ENCODE measurements at regions not wholly inside any gene's neighbourhood (a gene's known extent, or its start where the extent isn't known, plus 50 kb on each side); places are given as distances from the start of the nearest gene placed in this dataset.

GRCh38 chr9:19939734-19940278, 151.0 kb upstream of the SLC24A2 start:
- Histone ChIP-seq H3K27me3 (ENCODE audit: control insufficient read depth, insufficient read depth, low read length) (no peaks in the 10 kb centered on the region), H3K9me3 (ENCODE audit: control insufficient read depth in 2 of 2, low read length in 2 of 2) (no peaks in the 10 kb centered on the region), H3K4me3 (ENCODE audit: low read depth, low read length) (no peak overlapping the region), H3K36me3 (ENCODE audit: control insufficient read depth, insufficient read depth, low read length) (no peaks in the 10 kb centered on the region), H3K27ac (ENCODE audit: insufficient read depth, low read length, poor library complexity, severe bottlenecking) (no peak overlapping the region), H3K4me1 (ENCODE audit: control insufficient read depth, insufficient read depth, low read length, poor library complexity, severe bottlenecking) (no peaks in the 10 kb centered on the region)
- H3K4me1 Mint-ChIP-seq = peaks cover 0 to 3% (median 0%) of the 10 kb centered on the region in 4 donors
- DNase-seq (no peak), ATAC-seq (ENCODE audit: low read depth in 2 of 2) (no peak)
- no peaks in the 10 kb centered on the region for H3K36me3 Mint-ChIP-seq
- H3K27ac Mint-ChIP-seq = no peak overlapping the region
- H3K4me3 Mint-ChIP-seq = no peak overlapping the region
- H3K27me3 Mint-ChIP-seq = peaks cover 7% of the 10 kb centered on the region
- H3K9me3 Mint-ChIP-seq = no peaks in the 10 kb centered on the region

GRCh38 chr9:19938990-19939733, 150.3 kb upstream of the SLC24A2 start:
- Histone ChIP-seq H3K9me3 (ENCODE audit: control insufficient read depth in 2 of 2, low read length in 2 of 2) (no peaks in the 10 kb centered on the region), H3K27me3 (ENCODE audit: control insufficient read depth, insufficient read depth, low read length) (no peaks in the 10 kb centered on the region), H3K4me3 (ENCODE audit: low read depth, low read length) (no peak overlapping the region), H3K4me1 (ENCODE audit: control insufficient read depth, insufficient read depth, low read length, poor library complexity, severe bottlenecking) (no peaks in the 10 kb centered on the region), H3K36me3 (ENCODE audit: control insufficient read depth, insufficient read depth, low read length) (no peaks in the 10 kb centered on the region), H3K27ac (ENCODE audit: insufficient read depth, low read length, poor library complexity, severe bottlenecking) (no peak overlapping the region)
- DNase-seq (no peak), ATAC-seq (ENCODE audit: low read depth in 2 of 2) (no peak)
- Mint-ChIP-seq H3K4me3 (no peak overlapping the region), H3K27ac (no peak overlapping the region), H3K27me3 (peaks cover 4% of the 10 kb centered on the region), H3K36me3 (no peaks in the 10 kb centered on the region), H3K9me3 (no peaks in the 10 kb centered on the region), H3K4me1 (peaks cover 0 to 8% (median 0%) of the 10 kb centered on the region in 4 donors)

GRCh38 chr9:19937121-19937520, 148.3 kb upstream of the SLC24A2 start:
- Histone ChIP-seq H3K4me3 (ENCODE audit: low read depth, low read length) (no peak overlapping the region), H3K36me3 (ENCODE audit: control insufficient read depth, insufficient read depth, low read length) (no peaks in the 10 kb centered on the region), H3K9me3 (ENCODE audit: control insufficient read depth in 2 of 2, low read length in 2 of 2) (no peaks in the 10 kb centered on the region), H3K27me3 (ENCODE audit: control insufficient read depth, insufficient read depth, low read length) (peaks cover 4% of the 10 kb centered on the region), H3K4me1 (ENCODE audit: control insufficient read depth, insufficient read depth, low read length, poor library complexity, severe bottlenecking) (no peaks in the 10 kb centered on the region), H3K27ac (ENCODE audit: insufficient read depth, low read length, poor library complexity, severe bottlenecking) (no peak overlapping the region)
- no peaks in the 10 kb centered on the region for H3K36me3 Mint-ChIP-seq
- peaks cover 11% of the 10 kb centered on the region for H3K27me3 Mint-ChIP-seq
- H3K4me1 Mint-ChIP-seq = peaks cover 0 to 10% (median 0%) of the 10 kb centered on the region in 4 donors
- H3K4me3 Mint-ChIP-seq = no peak overlapping the region
- no peak for DNase-seq
- no peak for ATAC-seq (ENCODE audit: low read depth in 2 of 2)
- no peak overlapping the region for H3K27ac Mint-ChIP-seq
- H3K9me3 Mint-ChIP-seq = no peaks in the 10 kb centered on the region

GRCh38 chr9:19936598-19936997, 147.8 kb upstream of the SLC24A2 start:
- H3K4me3 ChIP-seq (ENCODE audit: low read depth, low read length) = no peak overlapping the region
- H3K36me3 Mint-ChIP-seq = no peaks in the 10 kb centered on the region
- H3K27ac ChIP-seq (ENCODE audit: insufficient read depth, low read length, poor library complexity, severe bottlenecking) = no peak overlapping the region
- no peak overlapping the region for H3K27ac Mint-ChIP-seq
- no peaks in the 10 kb centered on the region for H3K9me3 ChIP-seq (ENCODE audit: control insufficient read depth in 2 of 2, low read length in 2 of 2)
- H3K4me3 Mint-ChIP-seq = no peak overlapping the region
- peaks cover 0 to 10% (median 0%) of the 10 kb centered on the region in 4 donors for H3K4me1 Mint-ChIP-seq
- H3K9me3 Mint-ChIP-seq = no peaks in the 10 kb centered on the region
- H3K27me3 Mint-ChIP-seq = peaks cover 11% of the 10 kb centered on the region
- no peak for DNase-seq
- H3K27me3 ChIP-seq (ENCODE audit: control insufficient read depth, insufficient read depth, low read length) = peaks cover 4% of the 10 kb centered on the region
- H3K4me1 ChIP-seq (ENCODE audit: control insufficient read depth, insufficient read depth, low read length, poor library complexity, severe bottlenecking) = no peaks in the 10 kb centered on the region
- ATAC-seq (ENCODE audit: low read depth in 2 of 2) = no peak
- no peaks in the 10 kb centered on the region for H3K36me3 ChIP-seq (ENCODE audit: control insufficient read depth, insufficient read depth, low read length)

GRCh38 chr9:19935422-19935821, 146.6 kb upstream of the SLC24A2 start:
- Histone ChIP-seq H3K27me3 (ENCODE audit: control insufficient read depth, insufficient read depth, low read length) (peaks cover 4% of the 10 kb centered on the region), H3K4me3 (ENCODE audit: low read depth, low read length) (no peak overlapping the region), H3K9me3 (ENCODE audit: control insufficient read depth in 2 of 2, low read length in 2 of 2) (no peaks in the 10 kb centered on the region), H3K27ac (ENCODE audit: insufficient read depth, low read length, poor library complexity, severe bottlenecking) (no peak overlapping the region), H3K36me3 (ENCODE audit: control insufficient read depth, insufficient read depth, low read length) (no peaks in the 10 kb centered on the region), H3K4me1 (ENCODE audit: control insufficient read depth, insufficient read depth, low read length, poor library complexity, severe bottlenecking) (no peaks in the 10 kb centered on the region)
- Mint-ChIP-seq H3K27ac (no peak overlapping the region), H3K4me3 (no peak overlapping the region), H3K36me3 (no peaks in the 10 kb centered on the region), H3K27me3 (peaks cover 11% of the 10 kb centered on the region), H3K9me3 (no peaks in the 10 kb centered on the region), H3K4me1 (peaks cover 0 to 10% (median 0%) of the 10 kb centered on the region in 4 donors)
- DNase-seq = no peak
- ATAC-seq (ENCODE audit: low read depth in 2 of 2) = no peak

GRCh38 chr9:19934301-19934871, 145.5 kb upstream of the SLC24A2 start:
- H3K4me3 ChIP-seq (ENCODE audit: low read depth, low read length) = no peak overlapping the region
- DNase-seq (no peak), ATAC-seq (ENCODE audit: low read depth in 2 of 2) (no peak)
- Mint-ChIP-seq H3K4me3 (peak overlapping the region in 3 of 4 donors; percentile 69 to 89 (median 74)), H3K36me3 (no peaks in the 10 kb centered on the region), H3K27me3 (peaks cover 11% of the 10 kb centered on the region), H3K9me3 (no peaks in the 10 kb centered on the region), H3K4me1 (peaks cover 0 to 10% (median 0%) of the 10 kb centered on the region in 4 donors), H3K27ac (no peak overlapping the region)
- H3K9me3 ChIP-seq (ENCODE audit: control insufficient read depth in 2 of 2, low read length in 2 of 2) = no peaks in the 10 kb centered on the region
- peaks cover 4% of the 10 kb centered on the region for H3K27me3 ChIP-seq (ENCODE audit: control insufficient read depth, insufficient read depth, low read length)
- H3K4me1 ChIP-seq (ENCODE audit: control insufficient read depth, insufficient read depth, low read length, poor library complexity, severe bottlenecking) = no peaks in the 10 kb centered on the region
- H3K36me3 ChIP-seq (ENCODE audit: control insufficient read depth, insufficient read depth, low read length) = no peaks in the 10 kb centered on the region
- H3K27ac ChIP-seq (ENCODE audit: insufficient read depth, low read length, poor library complexity, severe bottlenecking) = no peak overlapping the region

GRCh38 chr9:19931098-19931890, 142.5 kb upstream of the SLC24A2 start:
- no peak overlapping the region for H3K4me3 ChIP-seq (ENCODE audit: low read depth, low read length)
- H3K9me3 ChIP-seq (ENCODE audit: control insufficient read depth in 2 of 2, low read length in 2 of 2) = no peaks in the 10 kb centered on the region
- ATAC-seq (ENCODE audit: low read depth in 2 of 2) = no peak
- H3K27me3 ChIP-seq (ENCODE audit: control insufficient read depth, insufficient read depth, low read length) = peaks cover 4% of the 10 kb centered on the region
- Mint-ChIP-seq H3K27ac (no peak overlapping the region), H3K36me3 (no peaks in the 10 kb centered on the region), H3K4me1 (peaks cover 0 to 22% (median 6%) of the 10 kb centered on the region in 4 donors), H3K4me3 (no peak overlapping the region), H3K27me3 (peaks cover 18% of the 10 kb centered on the region), H3K9me3 (no peaks in the 10 kb centered on the region)
- H3K36me3 ChIP-seq (ENCODE audit: control insufficient read depth, insufficient read depth, low read length) = no peaks in the 10 kb centered on the region
- no peak for DNase-seq
- peaks cover under 1% of the 10 kb centered on the region for H3K4me1 ChIP-seq (ENCODE audit: control insufficient read depth, insufficient read depth, low read length, poor library complexity, severe bottlenecking)
- H3K27ac ChIP-seq (ENCODE audit: insufficient read depth, low read length, poor library complexity, severe bottlenecking) = no peak overlapping the region
